Spleen (tissue), 11 donors: ENCODE measurements at regions not wholly inside any gene's neighbourhood (a gene's known extent, or its start where the extent isn't known, plus 50 kb on each side); places are given as distances from the start of the nearest gene placed in this dataset.
"Not testable (repeated sequence)": the region's sequence is repeated elsewhere in the genome, so short reads cannot be mapped to it uniquely, and the experiment has no call there.

Source experiments
- DNase-seq: peaks from one replicate; pipeline ENCODE4 v3.0.0-alpha.2; 2020
- H3K27ac ChIP-seq, 8 donors: fragments of 200-600 bp; sonication (generic) in 7 of 8; 1 replicate in 4 of 8; 2 replicates in 4 of 8; pipeline versions ENCODE4 v1.5.0 to v1.8.0; 2016 to 2021; ENCODE audit warnings: inconsistent platforms in 4 of 8, mild to moderate bottlenecking in 4 of 8, moderate library complexity in 1 of 8
- H3K27me3 ChIP-seq, 7 donors: fragments of 200-600 bp; sonication (generic) in 6 of 7; replicated peaks in 1 of 7; 1 replicate in 4 of 7; 2 replicates in 3 of 7; pipeline versions ENCODE4 v1.5.0 to v1.8.0; 2016 to 2021; ENCODE audit warnings: inconsistent platforms in 3 of 7, mild to moderate bottlenecking in 1 of 7
- H3K36me3 ChIP-seq, 6 donors: fragments of 200-600 bp; sonication (generic) in 5 of 6; 1 replicate in 4 of 6; 2 replicates in 2 of 6; pipeline versions ENCODE4 v1.5.0 to v1.8.0; 2016 to 2021; ENCODE audit warnings: inconsistent platforms in 2 of 6
- H3K4me1 ChIP-seq, 6 donors: fragments of 200-600 bp; sonication (generic) in 5 of 6; 1 replicate in 3 of 6; 2 replicates in 3 of 6; pipeline versions ENCODE4 v1.5.0 to v1.8.0; 2016 to 2021; ENCODE audit warnings: inconsistent platforms in 3 of 6
- H3K4me3 ChIP-seq, 8 donors: fragments of 200-600 bp; sonication (generic) in 7 of 8; 1 replicate in 4 of 8; 2 replicates in 4 of 8; pipeline versions ENCODE4 v1.5.0 to v1.8.0; 2016 to 2021; ENCODE audit warnings: inconsistent platforms in 4 of 8, mild to moderate bottlenecking in 4 of 8, moderate library complexity in 2 of 8
- H3K9me3 ChIP-seq, 8 donors: fragments of 200-600 bp; sonication (generic) in 7 of 8; 1 replicate in 4 of 8; 2 replicates in 4 of 8; pipeline versions ENCODE4 v1.5.0 to v1.8.0; 2016 to 2021; ENCODE audit warnings: inconsistent platforms in 4 of 8
- POLR2A ChIP-seq, 3 donors: fragments of 450-650 bp; IDR thresholded peaks; one replicate each; pipeline ENCODE4 v1.5.1; 2017; ENCODE audit warnings: antibody characterized with exemption in 3 of 3, mild to moderate bottlenecking in 1 of 3
- POLR2AphosphoS5 ChIP-seq, 3 donors: sonication (generic); formaldehyde crosslinking; IDR thresholded peaks; one replicate each; pipeline ENCODE4 v1.5.1; 2017; ENCODE audit warnings: antibody characterized with exemption in 3 of 3
- WGBS, 5 donors: extraction: QIAGEN DNeasy Blood & Tissue Kit in 3 of 5; methylation state at CpG; one replicate each; pipeline versions ENCODE4 v1.1.5 to v1.1.7; 2013 to 2018; 5-methylcytosine and 5-hydroxymethylcytosine counted together
- intact Hi-C: fragments of 100-400 bp; cut with DNase I; formaldehyde crosslinking; loops from one replicate; pipeline ENCODE4 v1.15.0; 2023; ENCODE audit warnings: low total_unique reads
- TF ChIP-seq, protein P1 (sequence below), 11 experiments: fragments of 200-600 bp in 7 of 11; fragments of 450-650 bp in 4 of 11; sonication (generic) in 4 of 11; IDR thresholded peaks in 8 of 11; conservative IDR thresholded peaks in 3 of 11; 1 replicate in 7 of 11; 2 replicates in 4 of 11; pipeline versions ENCODE4 v1.4.0 to v1.8.0; 2016 to 2021; ENCODE audit warnings: antibody characterized with exemption in 11 of 11, inconsistent platforms in 4 of 11, mild to moderate bottlenecking in 1 of 11
- donor health status: healthy with polysubstance abuse.
- donor health status: DM: no; HTN: no; CAD: no; lungs with moderate emphysema.
- donor health status: DM: no; HTN: no; CAD: no.
- donor health status: Bipolar disorder and iron deficiency.
- donor health status: healthy.
- donor health status: DM: no; HTN: no; CAD: no.
- donor health status: DM: yes; HTN: yes; CAD: no.

DNA sequence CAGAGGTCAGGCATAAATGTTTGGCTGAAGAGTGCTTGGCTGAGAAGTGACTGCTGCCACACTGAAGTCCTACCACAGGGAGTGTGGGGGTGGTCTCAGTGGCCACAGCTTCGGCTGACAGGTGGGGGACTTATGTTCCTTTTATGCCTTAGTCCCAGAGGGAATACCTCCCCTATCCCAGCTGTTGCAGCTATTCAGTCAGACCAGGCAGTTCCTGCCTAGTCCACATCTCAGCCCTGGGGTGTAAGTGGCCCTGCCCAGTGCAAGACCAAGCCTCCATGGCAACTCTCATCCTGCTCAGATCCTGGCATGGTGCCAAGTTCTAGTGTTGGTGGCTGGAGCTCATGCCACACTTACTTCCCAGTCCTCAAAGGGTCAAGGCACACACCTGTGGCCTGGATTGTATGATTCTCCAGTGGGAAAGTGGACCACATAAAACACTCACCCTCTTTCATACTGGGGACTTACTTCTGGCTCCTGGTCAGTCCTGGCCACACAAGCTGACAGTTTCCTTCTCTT, 161.3 kb upstream of the CAND1 start:
- Histone ChIP-seq H3K9me3 (peaks cover 0 to 38% (median 32%) of the 10 kb centered on the region in 8 donors), H3K27me3 (peaks cover 0 to 5% (median 0%) of the 10 kb centered on the region in 7 donors), H3K27ac (no peak overlapping the region), H3K4me1 (no peaks in the 10 kb centered on the region), H3K4me3 (no peak overlapping the region), H3K36me3 (no peaks in the 10 kb centered on the region)
- no peak for DNase-seq
- WGBS, 5 donors: 64 to 93% (median 79%) methylated on average over 1 of the region's 1 CpG; no CpG with 5 or more reads in 2 of the 5 donors
- no peak for TF ChIP-seq POLR2AphosphoS5 (IDR thresholded peaks at IDR 0.05)
- no peak for TF ChIP-seq POLR2A (IDR thresholded peaks at IDR 0.05)
- TF ChIP-seq, protein P1, sequence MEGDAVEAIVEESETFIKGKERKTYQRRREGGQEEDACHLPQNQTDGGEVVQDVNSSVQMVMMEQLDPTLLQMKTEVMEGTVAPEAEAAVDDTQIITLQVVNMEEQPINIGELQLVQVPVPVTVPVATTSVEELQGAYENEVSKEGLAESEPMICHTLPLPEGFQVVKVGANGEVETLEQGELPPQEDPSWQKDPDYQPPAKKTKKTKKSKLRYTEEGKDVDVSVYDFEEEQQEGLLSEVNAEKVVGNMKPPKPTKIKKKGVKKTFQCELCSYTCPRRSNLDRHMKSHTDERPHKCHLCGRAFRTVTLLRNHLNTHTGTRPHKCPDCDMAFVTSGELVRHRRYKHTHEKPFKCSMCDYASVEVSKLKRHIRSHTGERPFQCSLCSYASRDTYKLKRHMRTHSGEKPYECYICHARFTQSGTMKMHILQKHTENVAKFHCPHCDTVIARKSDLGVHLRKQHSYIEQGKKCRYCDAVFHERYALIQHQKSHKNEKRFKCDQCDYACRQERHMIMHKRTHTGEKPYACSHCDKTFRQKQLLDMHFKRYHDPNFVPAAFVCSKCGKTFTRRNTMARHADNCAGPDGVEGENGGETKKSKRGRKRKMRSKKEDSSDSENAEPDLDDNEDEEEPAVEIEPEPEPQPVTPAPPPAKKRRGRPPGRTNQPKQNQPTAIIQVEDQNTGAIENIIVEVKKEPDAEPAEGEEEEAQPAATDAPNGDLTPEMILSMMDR (IDR thresholded peaks at IDR 0.05 in 8 of 11, conservative IDR thresholded peaks at IDR 0.05 in 3 of 11): no peak
- intact Hi-C loops: no loop called here

DNA sequence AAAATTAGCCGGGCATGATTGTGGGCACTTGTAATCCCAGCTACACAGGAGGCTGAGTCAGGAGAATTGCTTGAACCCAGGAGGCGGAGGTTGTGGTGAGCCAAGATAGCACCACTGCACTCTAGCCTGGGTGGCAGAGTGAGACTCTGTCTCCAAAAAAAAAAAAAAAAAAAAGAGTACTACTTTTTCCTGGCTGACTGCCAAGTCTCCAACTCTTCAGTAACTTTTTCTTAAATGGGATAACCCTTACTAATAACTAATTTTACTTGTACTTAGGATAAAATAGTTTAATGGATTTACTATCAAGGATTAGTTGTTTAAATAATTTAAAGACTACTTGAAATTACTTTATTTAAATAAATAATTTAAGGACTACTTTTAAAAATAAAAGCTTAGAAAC, 158.8 kb upstream of the CAND1 start:
- WGBS, 5 donors: 88 to 98% (median 91%) methylated on average over 2 of the region's 2 CpGs
- intact Hi-C loops, H3K27me3 ChIP-seq, H3K27ac ChIP-seq, H3K4me1 ChIP-seq, H3K36me3 ChIP-seq, DNase-seq, H3K4me3 ChIP-seq: not testable (repeated sequence)
- H3K9me3 ChIP-seq: peaks cover 0 to 26% (median 24%) of the 10 kb centered on the region in 8 donors

DNA sequence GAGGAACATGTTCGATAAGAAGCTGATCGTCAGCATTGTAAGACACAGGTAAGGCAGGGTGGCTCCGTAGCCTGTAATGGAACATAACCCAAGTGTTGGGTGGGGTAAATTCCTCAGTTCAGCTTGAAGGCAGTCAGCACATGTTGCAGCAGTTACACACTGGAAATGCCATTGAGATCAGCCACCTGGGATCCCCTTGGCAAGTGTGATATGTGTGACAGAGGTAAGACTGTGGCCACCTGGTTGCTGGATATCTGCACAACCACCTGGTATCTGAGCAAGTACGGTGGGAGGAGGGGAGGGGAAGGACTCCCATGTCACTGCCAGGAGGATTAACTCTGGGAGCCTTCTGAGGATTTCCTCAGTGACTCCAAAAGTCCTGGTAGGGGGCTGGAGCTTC, 158.0 kb upstream of the CAND1 start:
- peaks cover 0 to 18% (median 16%) of the 10 kb centered on the region in 8 donors for H3K9me3 ChIP-seq

DNA sequence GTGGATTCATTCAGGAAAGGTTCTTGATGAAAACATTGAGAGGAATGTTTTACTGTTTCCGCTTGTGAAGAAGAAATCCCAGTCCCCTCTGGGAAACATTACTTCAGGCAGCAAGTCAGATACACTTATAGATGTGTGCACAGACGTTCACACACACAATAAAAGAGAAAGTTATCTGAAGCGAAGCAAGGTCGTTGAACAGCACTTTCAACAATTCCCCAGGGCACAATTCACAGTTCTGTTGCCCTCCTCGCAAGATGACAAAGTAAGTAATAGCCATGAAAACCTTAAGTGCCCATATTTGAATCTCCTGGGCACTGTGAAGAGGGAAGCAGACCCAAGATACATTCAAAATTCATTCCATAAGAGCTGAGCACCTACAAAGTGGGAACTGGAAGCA, 156.6 kb upstream of the CAND1 start:
- H3K9me3 ChIP-seq: peaks cover 0 to 4% (median 2%) of the 10 kb centered on the region in 8 donors
- H3K27me3 ChIP-seq: peaks cover 0 to 5% (median 0%) of the 10 kb centered on the region in 7 donors
- H3K27ac ChIP-seq: no peak overlapping the region
- TF ChIP-seq POLR2AphosphoS5 (IDR thresholded peaks at IDR 0.05) (no peak), POLR2A (IDR thresholded peaks at IDR 0.05) (no peak)
- TF ChIP-seq, protein P1 (IDR thresholded peaks at IDR 0.05 in 8 of 11, conservative IDR thresholded peaks at IDR 0.05 in 3 of 11): no peak
- no peak overlapping the region for H3K4me3 ChIP-seq
- no peaks in the 10 kb centered on the region for H3K36me3 ChIP-seq
- intact Hi-C loops: no loop called here
- 50 to 69% (median 57%) methylated on average over 5 of the region's 5 CpGs for WGBS, 5 donors
- H3K4me1 ChIP-seq: no peaks in the 10 kb centered on the region
- DNase-seq: no peak

More for the DNA sequence above, 158.0 kb upstream of the CAND1 start:
- no peaks in the 10 kb centered on the region for H3K4me1 ChIP-seq
- no peak overlapping the region for H3K4me3 ChIP-seq
- 77 to 96% (median 91%) methylated on average over 4 of the region's 4 CpGs for WGBS, 5 donors
- intact Hi-C loops: no loop called here
- no peaks in the 10 kb centered on the region for H3K36me3 ChIP-seq
- H3K27ac ChIP-seq: no peak overlapping the region
- TF ChIP-seq POLR2AphosphoS5 (IDR thresholded peaks at IDR 0.05) (no peak), POLR2A (IDR thresholded peaks at IDR 0.05) (no peak)
- TF ChIP-seq, protein P1 (IDR thresholded peaks at IDR 0.05 in 8 of 11, conservative IDR thresholded peaks at IDR 0.05 in 3 of 11): no peak
- no peak for DNase-seq
- peaks cover 0 to 5% (median 0%) of the 10 kb centered on the region in 7 donors for H3K27me3 ChIP-seq

DNA sequence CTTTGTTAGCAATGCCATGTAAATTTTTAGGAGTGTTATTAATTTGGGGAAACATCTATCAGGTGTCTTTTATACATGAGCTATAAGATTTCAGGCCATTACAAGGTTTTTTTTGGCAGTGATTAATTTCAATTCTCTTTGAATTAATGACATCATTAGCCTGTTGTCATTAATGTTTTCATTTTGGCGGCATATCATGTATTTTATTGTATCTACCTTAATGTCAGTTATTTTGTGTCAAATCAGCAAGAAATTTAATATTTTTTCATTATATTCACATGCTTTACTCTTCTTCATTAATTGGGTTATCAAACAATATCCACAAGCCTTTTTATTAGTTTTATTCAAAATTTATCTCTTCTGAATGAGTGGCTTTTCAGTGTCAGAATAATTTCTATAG, 153.0 kb upstream of the CAND1 start:
- Histone ChIP-seq H3K4me1 (no peaks in the 10 kb centered on the region), H3K36me3 (no peaks in the 10 kb centered on the region), H3K27me3 (no peaks in the 10 kb centered on the region), H3K9me3 (no peaks in the 10 kb centered on the region), H3K27ac (no peak overlapping the region), H3K4me3 (no peak overlapping the region)
- DNase-seq: no peak
- TF ChIP-seq, protein P1 (IDR thresholded peaks at IDR 0.05 in 8 of 11, conservative IDR thresholded peaks at IDR 0.05 in 3 of 11): no peak
- no peak for TF ChIP-seq POLR2AphosphoS5 (IDR thresholded peaks at IDR 0.05)
- TF ChIP-seq POLR2A (IDR thresholded peaks at IDR 0.05): no peak
- WGBS, 5 donors: 91 to 98% (median 97%) methylated on average over 1 of the region's 1 CpG
- intact Hi-C loops: no loop called here
